ENCODE measurements at regions not wholly inside any gene's neighbourhood (a gene's known extent, or its start where the extent isn't known, plus 50 kb on each side); places are given as distances from the start of the nearest gene placed in this dataset.

DNA sequence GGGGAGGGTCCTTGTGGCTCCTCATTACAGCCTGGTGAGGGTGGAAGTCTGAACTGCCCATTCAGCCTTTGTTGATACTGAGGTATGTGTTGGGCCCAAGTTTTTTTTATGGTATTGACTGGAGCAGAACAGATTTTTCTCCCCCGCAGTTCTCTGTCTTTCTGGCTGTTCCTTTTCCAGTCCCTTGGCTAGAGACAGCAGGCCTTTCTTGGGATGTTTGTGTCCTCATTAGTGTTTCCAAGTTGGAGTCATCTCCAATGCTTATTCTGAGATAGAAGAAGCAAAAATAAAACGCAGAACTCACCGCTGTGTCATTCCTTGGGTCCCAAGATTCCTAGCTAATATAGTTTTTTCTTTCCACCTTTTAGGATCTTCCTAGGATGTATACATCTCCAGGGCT is 193.3 kb downstream of the RAMP3 start:
- H3K27me3 Mint-ChIP-seq (ENCODE audit: low read depth in 2 of 2), result peaks cover 20 to 42% of the 10 kb centered on the region in 2 donors
- H3K27ac ChIP-seq (ENCODE audit: low read length), result no peak overlapping the region
- H3K4me3 Mint-ChIP-seq, result no peak overlapping the region
- H3K9me3 ChIP-seq (ENCODE audit: control insufficient read depth, insufficient read depth, low read length), result no peaks in the 10 kb centered on the region
- intact Hi-C loops (cut with micrococcal nuclease), result no loop called here
- DNase-seq, result no peak
- H3K27me3 ChIP-seq (ENCODE audit: control insufficient read depth, insufficient read depth, low read length), result no peaks in the 10 kb centered on the region
- H3K4me1 Mint-ChIP-seq, result no peaks in the 10 kb centered on the region
- H3K9me3 Mint-ChIP-seq, result no peaks in the 10 kb centered on the region
- no peak for ATAC-seq
- 100% methylated on average over 2 of the region's 3 CpGs for WGBS (ENCODE audit: insufficient coverage)
- no peak overlapping the region for H3K4me3 ChIP-seq (ENCODE audit: low read length)
- TF ChIP-seq, protein P1, sequence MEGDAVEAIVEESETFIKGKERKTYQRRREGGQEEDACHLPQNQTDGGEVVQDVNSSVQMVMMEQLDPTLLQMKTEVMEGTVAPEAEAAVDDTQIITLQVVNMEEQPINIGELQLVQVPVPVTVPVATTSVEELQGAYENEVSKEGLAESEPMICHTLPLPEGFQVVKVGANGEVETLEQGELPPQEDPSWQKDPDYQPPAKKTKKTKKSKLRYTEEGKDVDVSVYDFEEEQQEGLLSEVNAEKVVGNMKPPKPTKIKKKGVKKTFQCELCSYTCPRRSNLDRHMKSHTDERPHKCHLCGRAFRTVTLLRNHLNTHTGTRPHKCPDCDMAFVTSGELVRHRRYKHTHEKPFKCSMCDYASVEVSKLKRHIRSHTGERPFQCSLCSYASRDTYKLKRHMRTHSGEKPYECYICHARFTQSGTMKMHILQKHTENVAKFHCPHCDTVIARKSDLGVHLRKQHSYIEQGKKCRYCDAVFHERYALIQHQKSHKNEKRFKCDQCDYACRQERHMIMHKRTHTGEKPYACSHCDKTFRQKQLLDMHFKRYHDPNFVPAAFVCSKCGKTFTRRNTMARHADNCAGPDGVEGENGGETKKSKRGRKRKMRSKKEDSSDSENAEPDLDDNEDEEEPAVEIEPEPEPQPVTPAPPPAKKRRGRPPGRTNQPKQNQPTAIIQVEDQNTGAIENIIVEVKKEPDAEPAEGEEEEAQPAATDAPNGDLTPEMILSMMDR (IDR thresholded peaks at IDR 0.05), result no peak
- H3K36me3 Mint-ChIP-seq, result no peaks in the 10 kb centered on the region
- H3K27ac Mint-ChIP-seq, result no peak overlapping the region
- no peaks in the 10 kb centered on the region for H3K36me3 ChIP-seq (ENCODE audit: control insufficient read depth, insufficient read depth, low read length)
- H3K4me1 ChIP-seq (ENCODE audit: control insufficient read depth, insufficient read depth, low read length), result no peaks in the 10 kb centered on the region

DNA sequence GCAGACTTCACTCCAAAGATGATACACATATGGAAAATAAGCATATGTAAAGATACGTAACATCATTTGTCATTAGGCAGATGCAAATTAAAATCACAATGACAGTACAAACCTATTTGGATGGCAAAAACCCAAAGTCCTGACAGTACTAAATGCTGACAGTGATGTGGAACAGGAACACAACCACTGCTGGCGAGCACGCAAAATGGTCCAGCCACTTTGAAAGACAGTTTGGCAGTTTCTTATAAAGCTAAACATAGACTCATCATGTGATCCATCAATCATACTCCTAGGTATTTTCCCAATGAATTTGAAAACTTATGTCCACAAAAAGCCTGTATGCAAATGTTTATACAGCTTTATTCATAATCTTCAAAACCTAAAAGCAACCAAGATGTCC is 200.7 kb downstream of the RAMP3 start:
- no peak overlapping the region for H3K4me3 Mint-ChIP-seq
- Histone ChIP-seq H3K27ac (ENCODE audit: low read length) (no peak overlapping the region), H3K4me1 (ENCODE audit: control insufficient read depth, insufficient read depth, low read length) (no peaks in the 10 kb centered on the region), H3K9me3 (ENCODE audit: control insufficient read depth, insufficient read depth, low read length) (no peaks in the 10 kb centered on the region), H3K27me3 (ENCODE audit: control insufficient read depth, insufficient read depth, low read length) (no peaks in the 10 kb centered on the region), H3K4me3 (ENCODE audit: low read length) (no peak overlapping the region), H3K36me3 (ENCODE audit: control insufficient read depth, insufficient read depth, low read length) (no peaks in the 10 kb centered on the region)
- peaks cover 18 to 56% of the 10 kb centered on the region in 2 donors for H3K27me3 Mint-ChIP-seq (ENCODE audit: low read depth in 2 of 2)
- no peak overlapping the region for H3K27ac Mint-ChIP-seq
- WGBS (ENCODE audit: insufficient coverage), result 95% methylated on average over 3 of the region's 3 CpGs
- no peaks in the 10 kb centered on the region for H3K36me3 Mint-ChIP-seq
- no peaks in the 10 kb centered on the region for H3K4me1 Mint-ChIP-seq
- DNase-seq (no peak), ATAC-seq (no peak)
- TF ChIP-seq, protein P1 (IDR thresholded peaks at IDR 0.05), result no peak
- intact Hi-C loops (cut with micrococcal nuclease), result no loop called here
- H3K9me3 Mint-ChIP-seq, result peaks cover 0 to 3% of the 10 kb centered on the region in 2 donors

DNA sequence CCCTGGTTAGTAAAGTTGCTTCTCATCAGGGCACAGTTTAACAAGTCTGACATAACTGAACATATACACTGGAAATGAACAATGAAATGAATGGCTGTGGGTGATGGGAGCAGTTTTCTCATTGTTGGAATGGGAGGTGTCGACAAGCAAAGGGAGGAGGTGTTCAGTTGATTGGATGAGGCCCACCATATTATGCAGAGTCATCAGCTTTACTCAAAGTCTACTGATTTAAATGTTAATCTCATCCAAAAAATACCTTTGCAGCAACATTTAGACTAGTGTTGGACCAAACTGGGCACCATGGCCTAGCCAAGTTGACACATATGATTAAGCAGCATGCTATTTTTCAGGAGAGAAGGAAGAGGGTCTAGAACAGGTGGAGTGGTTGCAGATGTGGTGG is 201.7 kb downstream of the RAMP3 start:
- ATAC-seq, result no peak
- H3K27me3 Mint-ChIP-seq (ENCODE audit: low read depth in 2 of 2), result peaks cover 18 to 48% of the 10 kb centered on the region in 2 donors
- peaks cover 0 to 3% of the 10 kb centered on the region in 2 donors for H3K9me3 Mint-ChIP-seq
- H3K4me3 Mint-ChIP-seq, result no peak overlapping the region
- no peak overlapping the region for H3K4me3 ChIP-seq (ENCODE audit: low read length)
- H3K27ac Mint-ChIP-seq, result no peak overlapping the region
- H3K36me3 Mint-ChIP-seq, result no peaks in the 10 kb centered on the region
- TF ChIP-seq, protein P1 (IDR thresholded peaks at IDR 0.05), result no peak
- H3K27me3 ChIP-seq (ENCODE audit: control insufficient read depth, insufficient read depth, low read length), result no peaks in the 10 kb centered on the region
- intact Hi-C loops (cut with micrococcal nuclease), result no loop called here
- DNase-seq, result no peak
- WGBS (ENCODE audit: insufficient coverage), result 100% methylated on average over 1 of the region's 1 CpG
- no peaks in the 10 kb centered on the region for H3K9me3 ChIP-seq (ENCODE audit: control insufficient read depth, insufficient read depth, low read length)
- no peaks in the 10 kb centered on the region for H3K4me1 Mint-ChIP-seq
- no peaks in the 10 kb centered on the region for H3K4me1 ChIP-seq (ENCODE audit: control insufficient read depth, insufficient read depth, low read length)
- H3K36me3 ChIP-seq (ENCODE audit: control insufficient read depth, insufficient read depth, low read length), result no peaks in the 10 kb centered on the region
- H3K27ac ChIP-seq (ENCODE audit: low read length), result no peak overlapping the region

DNA sequence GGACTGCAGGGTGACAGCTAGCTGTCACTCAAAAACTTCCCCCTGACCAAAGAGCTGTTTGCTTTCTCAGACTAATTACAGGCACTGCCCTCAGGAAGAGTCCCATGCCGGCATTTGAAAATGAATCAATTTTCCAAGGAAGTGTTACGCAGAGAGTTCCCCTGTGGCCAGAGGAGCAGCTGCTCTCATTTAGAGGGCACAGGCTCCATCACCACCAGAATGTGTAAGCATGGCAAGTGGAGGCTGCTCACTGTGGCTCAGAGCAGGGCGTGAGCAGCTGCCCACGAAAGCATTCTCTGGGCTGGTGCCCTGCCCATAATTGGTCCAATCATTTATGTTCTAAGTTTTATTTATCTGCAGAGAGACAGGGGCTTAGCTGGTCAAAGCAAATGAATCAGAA is 202.2 kb downstream of the RAMP3 start:
- H3K36me3 Mint-ChIP-seq, result no peaks in the 10 kb centered on the region
- no peak overlapping the region for H3K27ac ChIP-seq (ENCODE audit: low read length)
- no peaks in the 10 kb centered on the region for H3K27me3 ChIP-seq (ENCODE audit: control insufficient read depth, insufficient read depth, low read length)
- peaks cover 18 to 42% of the 10 kb centered on the region in 2 donors for H3K27me3 Mint-ChIP-seq (ENCODE audit: low read depth in 2 of 2)
- no peaks in the 10 kb centered on the region for H3K9me3 ChIP-seq (ENCODE audit: control insufficient read depth, insufficient read depth, low read length)
- H3K4me3 ChIP-seq (ENCODE audit: low read length), result no peak overlapping the region
- 92% methylated on average over 4 of the region's 4 CpGs for WGBS (ENCODE audit: insufficient coverage)
- no peak overlapping the region for H3K4me3 Mint-ChIP-seq
- peaks cover 0 to 3% of the 10 kb centered on the region in 2 donors for H3K9me3 Mint-ChIP-seq
- H3K4me1 ChIP-seq (ENCODE audit: control insufficient read depth, insufficient read depth, low read length), result no peaks in the 10 kb centered on the region
- no peaks in the 10 kb centered on the region for H3K36me3 ChIP-seq (ENCODE audit: control insufficient read depth, insufficient read depth, low read length)
- TF ChIP-seq, protein P1 (IDR thresholded peaks at IDR 0.05), result no peak
- ATAC-seq, result no peak
- no peak for DNase-seq
- intact Hi-C loops (cut with micrococcal nuclease), result no loop called here
- H3K27ac Mint-ChIP-seq, result no peak overlapping the region
- H3K4me1 Mint-ChIP-seq, result no peaks in the 10 kb centered on the region

Data from natural killer cell (primary cell).